CD4-positive, alpha-beta T cell (primary cell): ENCODE measurements at regions not wholly inside any gene's neighbourhood (a gene's known extent, or its start where the extent isn't known, plus 50 kb on each side); places are given as distances from the start of the nearest gene placed in this dataset.

Source experiments
- ATAC-seq: fragments of 200-7000 bp; cut with Tn5 transposase; one replicate; pipeline ENCODE4 v1.10.0; 2022; ENCODE audit warnings: mild to moderate bottlenecking; ENCODE audit not compliant: poor library complexity
- CTCF ChIA-PET: fragments of 350-600 bp; sonication (Branson Sonifier 250); formaldehyde crosslinking; loops from one replicate; lab custom pipeline; 2021; ENCODE audit warnings: antibody characterized with exemption, inconsistent platforms; lab: Charles Lee
- POLR2A ChIA-PET: fragments of 350-600 bp; sonication (Branson Sonifier 250); formaldehyde crosslinking; loops from one replicate; lab custom pipeline; 2021; ENCODE audit warnings: antibody characterized with exemption, inconsistent platforms; lab: Charles Lee
- DNase-seq, 14 experiments: peaks; one replicate each; pipeline ENCODE4 v3.0.0-alpha.2; 2013 to 2020; ENCODE audit warnings: mixed read lengths in 2 of 14
- H3K27ac ChIP-seq, 2 donors: one replicate each; pipeline versions ENCODE4 v1.5.1 to v1.7.0; 2013; ENCODE audit warnings: low read length in 2 of 2, low read depth in 1 of 2, mild to moderate bottlenecking in 1 of 2
- H3K27me3 ChIP-seq, 2 experiments: 1 replicate in 1 of 2; 2 replicates in 1 of 2; pipeline versions ENCODE4 v1.6.1 to v1.7.0; 2013; ENCODE audit warnings: low read length in 2 of 2, control low read depth in 1 of 2, mild to moderate bottlenecking in 1 of 2, moderate library complexity in 1 of 2; ENCODE audit not compliant: insufficient read depth in 2 of 2, control insufficient read depth in 1 of 2
- H3K36me3 ChIP-seq: one replicate; pipeline ENCODE4 v1.6.1; 2013; ENCODE audit warnings: low read length, control low read depth; ENCODE audit not compliant: insufficient read depth
- H3K4me1 ChIP-seq: one replicate; pipeline ENCODE4 v1.6.1; 2013; ENCODE audit warnings: low read length, control low read depth; ENCODE audit not compliant: insufficient read depth
- H3K4me3 ChIP-seq: one replicate; pipeline ENCODE4 v1.5.1; 2013; ENCODE audit warnings: mild to moderate bottlenecking, low read length, moderate library complexity
- H3K9me3 ChIP-seq, 2 experiments: 1 replicate in 1 of 2; 2 replicates in 1 of 2; pipeline versions ENCODE4 v1.6.1 to v1.7.0; 2013; ENCODE audit warnings: low read length in 2 of 2, mild to moderate bottlenecking in 2 of 2, control low read depth in 1 of 2, moderate library complexity in 1 of 2; ENCODE audit not compliant: control insufficient read depth in 1 of 2, insufficient read depth in 1 of 2
- H3K27ac Mint-ChIP-seq: one replicate; pipeline ENCODE4 v1.8.0; 2020; ENCODE audit warnings: mixed read lengths
- H3K27me3 Mint-ChIP-seq: one replicate; pipeline ENCODE4 v1.8.0; 2021; ENCODE audit warnings: mixed read lengths
- H3K36me3 Mint-ChIP-seq: one replicate; pipeline ENCODE4 v1.8.0; 2021; ENCODE audit warnings: low read depth, mixed read lengths
- H3K4me1 Mint-ChIP-seq: one replicate; pipeline ENCODE4 v1.8.0; 2021; ENCODE audit warnings: low read depth, mixed read lengths
- H3K4me3 Mint-ChIP-seq: one replicate; pipeline ENCODE4 v1.8.0; 2020; ENCODE audit warnings: mild to moderate bottlenecking, mixed read lengths
- H3K9me3 Mint-ChIP-seq: one replicate; pipeline ENCODE4 v1.8.0; 2020; ENCODE audit warnings: mixed read lengths
- CTCF ChIP-seq: fragments of 200-600 bp; IDR thresholded peaks from one replicate; pipeline ENCODE4 v1.8.0; 2022; ENCODE audit warnings: antibody characterized with exemption, mild to moderate bottlenecking
- intact Hi-C, 2 experiments: fragments of 100-400 bp; cut with DNase I in 1 of 2; cut with micrococcal nuclease in 1 of 2; formaldehyde crosslinking; loops; one replicate each; pipeline versions ENCODE4 v1.15.1 to v1.9.0; 2023 to 2025; cut with DNase I, micrococcal nuclease

- H3K4me1 ChIP-seq = no peaks in the 10 kb centered on the region
- no peak for ATAC-seq
- H3K27ac ChIP-seq = no peak overlapping the region
- intact Hi-C loops = no loop called here
- no peaks in the 10 kb centered on the region for H3K27me3 ChIP-seq
- no peak overlapping the region for H3K4me3 ChIP-seq
- H3K4me1 Mint-ChIP-seq = no peaks in the 10 kb centered on the region
- H3K9me3 Mint-ChIP-seq = no peaks in the 10 kb centered on the region
- peaks cover 0 to 3% of the 10 kb centered on the region in 2 experiments for H3K9me3 ChIP-seq
- no peak for DNase-seq
- H3K36me3 ChIP-seq = no peaks in the 10 kb centered on the region
- no peaks in the 10 kb centered on the region for H3K36me3 Mint-ChIP-seq
- no peak for TF ChIP-seq CTCF
- POLR2A ChIA-PET = no interaction called here
- CTCF ChIA-PET = no interaction called here
- no peak overlapping the region for H3K4me3 Mint-ChIP-seq
- H3K27ac Mint-ChIP-seq = no peak overlapping the region
- H3K27me3 Mint-ChIP-seq = no peaks in the 10 kb centered on the region
Measured at GRCh38 chr6:97653076-97653475, 370.1 kb upstream of the MMS22L start.

GRCh38 chr6:97653517-97653916 lies 370.5 kb upstream of the MMS22L start:
- peaks cover 0 to 3% of the 10 kb centered on the region in 2 experiments for H3K9me3 ChIP-seq
- ATAC-seq (no peak), DNase-seq (no peak)
- no peaks in the 10 kb centered on the region for H3K4me1 ChIP-seq
- no peak overlapping the region for H3K27ac ChIP-seq
- Mint-ChIP-seq H3K27ac (no peak overlapping the region), H3K4me3 (no peak overlapping the region), H3K4me1 (no peaks in the 10 kb centered on the region), H3K9me3 (no peaks in the 10 kb centered on the region), H3K27me3 (no peaks in the 10 kb centered on the region), H3K36me3 (no peaks in the 10 kb centered on the region)
- ChIA-PET CTCF (no interaction called here), POLR2A (no interaction called here)
- no peak overlapping the region for H3K4me3 ChIP-seq
- H3K27me3 ChIP-seq = no peaks in the 10 kb centered on the region
- no peaks in the 10 kb centered on the region for H3K36me3 ChIP-seq
- no peak for TF ChIP-seq CTCF
- intact Hi-C loops = no loop called here

GRCh38 chr6:97654674-97655073 lies 371.7 kb upstream of the MMS22L start:
- Histone ChIP-seq H3K36me3 (no peaks in the 10 kb centered on the region), H3K27ac (no peak overlapping the region), H3K4me3 (no peak overlapping the region), H3K4me1 (no peaks in the 10 kb centered on the region), H3K27me3 (no peaks in the 10 kb centered on the region), H3K9me3 (peaks cover 0 to 3% of the 10 kb centered on the region in 2 experiments)
- H3K36me3 Mint-ChIP-seq = no peaks in the 10 kb centered on the region
- no peaks in the 10 kb centered on the region for H3K4me1 Mint-ChIP-seq
- no peak overlapping the region for H3K4me3 Mint-ChIP-seq
- H3K27me3 Mint-ChIP-seq = no peaks in the 10 kb centered on the region
- CTCF ChIA-PET = interaction anchor here (1.4 kb wide), 1 partner anchor 8 kb away, joined by 4 read pairs; no protein-coding TSS in a partner anchor
- ATAC-seq = no peak
- DNase-seq = no peak
- POLR2A ChIA-PET = no interaction called here
- TF ChIP-seq CTCF = no peak
- intact Hi-C loops = no loop called here
- no peaks in the 10 kb centered on the region for H3K9me3 Mint-ChIP-seq
- no peak overlapping the region for H3K27ac Mint-ChIP-seq
